ENCODE measurements at regions not wholly inside any gene's neighbourhood (a gene's known extent, or its start where the extent isn't known, plus 50 kb on each side); places are given as distances from the start of the nearest gene placed in this dataset.

GRCh38 chr5:175321927-175322532 lies 122.0 kb downstream of the DRD1 start:
- Histone ChIP-seq H3K4me3 (ENCODE audit: low read length) (no peak overlapping the region), H3K4me1 (ENCODE audit: control insufficient read depth, low read depth, low read length) (no peaks in the 10 kb centered on the region), H3K36me3 (ENCODE audit: control insufficient read depth, low read depth, low read length) (no peaks in the 10 kb centered on the region)

GRCh38 chr5:175319199-175319598 lies 124.8 kb downstream of the DRD1 start:
- H3K9ac ChIP-seq (ENCODE audit: low read length) = no peak overlapping the region
- no peak overlapping the region for H3K4me3 ChIP-seq (ENCODE audit: low read length)
- no peaks in the 10 kb centered on the region for H3K27me3 ChIP-seq (ENCODE audit: control insufficient read depth, insufficient read depth, low read length)
- no peak overlapping the region for H3K27ac ChIP-seq (ENCODE audit: low read length)
- H3K36me3 ChIP-seq (ENCODE audit: control insufficient read depth, low read depth, low read length) = no peaks in the 10 kb centered on the region
- H3K9me3 ChIP-seq (ENCODE audit: control insufficient read depth, low read depth, low read length) = no peaks in the 10 kb centered on the region
- H3K4me1 ChIP-seq (ENCODE audit: control insufficient read depth, low read depth, low read length) = no peaks in the 10 kb centered on the region

More at GRCh38 chr5:175321927-175322532, 122.0 kb downstream of the DRD1 start:
- Histone ChIP-seq H3K9me3 (ENCODE audit: control insufficient read depth, low read depth, low read length) (no peaks in the 10 kb centered on the region), H3K9ac (ENCODE audit: low read length) (no peak overlapping the region), H3K27me3 (ENCODE audit: control insufficient read depth, insufficient read depth, low read length) (no peaks in the 10 kb centered on the region), H3K27ac (ENCODE audit: low read length) (no peak overlapping the region)

- H3K27me3 ChIP-seq (ENCODE audit: control insufficient read depth, insufficient read depth, low read length) = no peaks in the 10 kb centered on the region
- no peaks in the 10 kb centered on the region for H3K4me1 ChIP-seq (ENCODE audit: control insufficient read depth, low read depth, low read length)
- no peak overlapping the region for H3K9ac ChIP-seq (ENCODE audit: low read length)
- H3K4me3 ChIP-seq (ENCODE audit: low read length) = no peak overlapping the region
- no peaks in the 10 kb centered on the region for H3K9me3 ChIP-seq (ENCODE audit: control insufficient read depth, low read depth, low read length)
- no peak overlapping the region for H3K27ac ChIP-seq (ENCODE audit: low read length)
- H3K36me3 ChIP-seq (ENCODE audit: control insufficient read depth, low read depth, low read length) = no peaks in the 10 kb centered on the region
Observed at GRCh38 chr5:175317872-175318271, 126.1 kb downstream of the DRD1 start.

GRCh38 chr5:175309218-175309810 lies 134.7 kb downstream of the DRD1 start:
- Histone ChIP-seq H3K9ac (ENCODE audit: low read length) (no peak overlapping the region), H3K36me3 (ENCODE audit: control insufficient read depth, low read depth, low read length) (no peaks in the 10 kb centered on the region), H3K9me3 (ENCODE audit: control insufficient read depth, low read depth, low read length) (no peaks in the 10 kb centered on the region), H3K27ac (ENCODE audit: low read length) (no peak overlapping the region), H3K4me3 (ENCODE audit: low read length) (no peak overlapping the region), H3K27me3 (ENCODE audit: control insufficient read depth, insufficient read depth, low read length) (no peaks in the 10 kb centered on the region), H3K4me1 (ENCODE audit: control insufficient read depth, low read depth, low read length) (no peaks in the 10 kb centered on the region)

GRCh38 chr5:175308701-175309100 lies 135.3 kb downstream of the DRD1 start:
- H3K9me3 ChIP-seq (ENCODE audit: control insufficient read depth, low read depth, low read length) = no peaks in the 10 kb centered on the region

GRCh38 chr5:175306381-175306780 lies 137.6 kb downstream of the DRD1 start:
- H3K36me3 ChIP-seq (ENCODE audit: control insufficient read depth, low read depth, low read length) = no peaks in the 10 kb centered on the region
- no peak overlapping the region for H3K4me3 ChIP-seq (ENCODE audit: low read length)
- no peak overlapping the region for H3K27ac ChIP-seq (ENCODE audit: low read length)
- H3K27me3 ChIP-seq (ENCODE audit: control insufficient read depth, insufficient read depth, low read length) = no peaks in the 10 kb centered on the region
- H3K4me1 ChIP-seq (ENCODE audit: control insufficient read depth, low read depth, low read length) = no peaks in the 10 kb centered on the region
- H3K9me3 ChIP-seq (ENCODE audit: control insufficient read depth, low read depth, low read length) = no peaks in the 10 kb centered on the region
- H3K9ac ChIP-seq (ENCODE audit: low read length) = no peak overlapping the region

More at GRCh38 chr5:175308701-175309100, 135.3 kb downstream of the DRD1 start:
- Histone ChIP-seq H3K4me1 (ENCODE audit: control insufficient read depth, low read depth, low read length) (no peaks in the 10 kb centered on the region), H3K36me3 (ENCODE audit: control insufficient read depth, low read depth, low read length) (no peaks in the 10 kb centered on the region), H3K4me3 (ENCODE audit: low read length) (no peak overlapping the region), H3K27ac (ENCODE audit: low read length) (no peak overlapping the region), H3K27me3 (ENCODE audit: control insufficient read depth, insufficient read depth, low read length) (no peaks in the 10 kb centered on the region), H3K9ac (ENCODE audit: low read length) (no peak overlapping the region)

GRCh38 chr5:175305251-175305650 lies 138.7 kb downstream of the DRD1 start:
- no peaks in the 10 kb centered on the region for H3K27me3 ChIP-seq (ENCODE audit: control insufficient read depth, insufficient read depth, low read length)
- H3K4me3 ChIP-seq (ENCODE audit: low read length) = no peak overlapping the region
- H3K9ac ChIP-seq (ENCODE audit: low read length) = no peak overlapping the region
- H3K27ac ChIP-seq (ENCODE audit: low read length) = no peak overlapping the region
- H3K4me1 ChIP-seq (ENCODE audit: control insufficient read depth, low read depth, low read length) = no peaks in the 10 kb centered on the region
- no peaks in the 10 kb centered on the region for H3K9me3 ChIP-seq (ENCODE audit: control insufficient read depth, low read depth, low read length)
- H3K36me3 ChIP-seq (ENCODE audit: control insufficient read depth, low read depth, low read length) = no peaks in the 10 kb centered on the region

GRCh38 chr5:175290379-175290778 lies 153.6 kb downstream of the DRD1 start:
- Histone ChIP-seq H3K36me3 (ENCODE audit: control insufficient read depth, low read depth, low read length) (no peaks in the 10 kb centered on the region), H3K27ac (ENCODE audit: low read length) (no peak overlapping the region), H3K4me3 (ENCODE audit: low read length) (no peak overlapping the region), H3K9ac (ENCODE audit: low read length) (no peak overlapping the region), H3K4me1 (ENCODE audit: control insufficient read depth, low read depth, low read length) (no peaks in the 10 kb centered on the region), H3K9me3 (ENCODE audit: control insufficient read depth, low read depth, low read length) (no peaks in the 10 kb centered on the region), H3K27me3 (ENCODE audit: control insufficient read depth, insufficient read depth, low read length) (no peaks in the 10 kb centered on the region)

- H3K27me3 ChIP-seq (ENCODE audit: control insufficient read depth, insufficient read depth, low read length) = no peaks in the 10 kb centered on the region
- H3K9me3 ChIP-seq (ENCODE audit: control insufficient read depth, low read depth, low read length) = no peaks in the 10 kb centered on the region
- H3K27ac ChIP-seq (ENCODE audit: low read length) = no peak overlapping the region
- H3K4me1 ChIP-seq (ENCODE audit: control insufficient read depth, low read depth, low read length) = no peaks in the 10 kb centered on the region
- no peak overlapping the region for H3K4me3 ChIP-seq (ENCODE audit: low read length)
- H3K9ac ChIP-seq (ENCODE audit: low read length) = no peak overlapping the region
- H3K36me3 ChIP-seq (ENCODE audit: control insufficient read depth, low read depth, low read length) = no peaks in the 10 kb centered on the region
Observed at GRCh38 chr5:175288048-175288621, 155.8 kb downstream of the DRD1 start.

GRCh38 chr5:175286981-175287380 lies 157.0 kb downstream of the DRD1 start:
- H3K4me3 ChIP-seq (ENCODE audit: low read length) = no peak overlapping the region
- no peaks in the 10 kb centered on the region for H3K4me1 ChIP-seq (ENCODE audit: control insufficient read depth, low read depth, low read length)
- H3K9me3 ChIP-seq (ENCODE audit: control insufficient read depth, low read depth, low read length) = no peaks in the 10 kb centered on the region
- H3K27ac ChIP-seq (ENCODE audit: low read length) = no peak overlapping the region
- no peak overlapping the region for H3K9ac ChIP-seq (ENCODE audit: low read length)
- no peaks in the 10 kb centered on the region for H3K27me3 ChIP-seq (ENCODE audit: control insufficient read depth, insufficient read depth, low read length)
- no peaks in the 10 kb centered on the region for H3K36me3 ChIP-seq (ENCODE audit: control insufficient read depth, low read depth, low read length)

GRCh38 chr5:175285261-175285660 lies 158.7 kb downstream of the DRD1 start:
- H3K4me1 ChIP-seq (ENCODE audit: control insufficient read depth, low read depth, low read length) = no peaks in the 10 kb centered on the region
- no peaks in the 10 kb centered on the region for H3K27me3 ChIP-seq (ENCODE audit: control insufficient read depth, insufficient read depth, low read length)
- no peak overlapping the region for H3K4me3 ChIP-seq (ENCODE audit: low read length)
- H3K27ac ChIP-seq (ENCODE audit: low read length) = no peak overlapping the region
- no peaks in the 10 kb centered on the region for H3K36me3 ChIP-seq (ENCODE audit: control insufficient read depth, low read depth, low read length)
- H3K9ac ChIP-seq (ENCODE audit: low read length) = no peak overlapping the region
- no peaks in the 10 kb centered on the region for H3K9me3 ChIP-seq (ENCODE audit: control insufficient read depth, low read depth, low read length)

GRCh38 chr5:175284806-175285205 lies 159.2 kb downstream of the DRD1 start:
- Histone ChIP-seq H3K9ac (ENCODE audit: low read length) (no peak overlapping the region), H3K27me3 (ENCODE audit: control insufficient read depth, insufficient read depth, low read length) (no peaks in the 10 kb centered on the region), H3K4me3 (ENCODE audit: low read length) (no peak overlapping the region), H3K9me3 (ENCODE audit: control insufficient read depth, low read depth, low read length) (no peaks in the 10 kb centered on the region), H3K4me1 (ENCODE audit: control insufficient read depth, low read depth, low read length) (no peaks in the 10 kb centered on the region), H3K27ac (ENCODE audit: low read length) (no peak overlapping the region), H3K36me3 (ENCODE audit: control insufficient read depth, low read depth, low read length) (no peaks in the 10 kb centered on the region)

Data from iPS-18a (cell line).